ACC112 (cell line): ENCODE measurements at regions not wholly inside any gene's neighbourhood (a gene's known extent, or its start where the extent isn't known, plus 50 kb on each side); places are given as distances from the start of the nearest gene placed in this dataset.
"Not testable (repeated sequence)": the region's sequence is repeated elsewhere in the genome, so short reads cannot be mapped to it uniquely, and the experiment has no call there.

Experiments used
- H2AFZ ChIP-seq: fragments of 200-600 bp; sonication (generic); one replicate; pipeline ENCODE4 v1.6.0; 2017; ENCODE audit warnings: antibody characterized with exemption, low read length; ENCODE audit not compliant: unreplicated experiment
- H3K27ac ChIP-seq: fragments of 200-600 bp; sonication (generic); 2 replicates; pipeline ENCODE4 v1.5.1; 2014; ENCODE audit warnings: low read depth, mild to moderate bottlenecking, antibody characterized with exemption, low read length, moderate library complexity
- H3K27me3 ChIP-seq: fragments of 200-600 bp; sonication (generic); 2 replicates; pipeline ENCODE4 v1.6.1; 2014; ENCODE audit warnings: mild to moderate bottlenecking, antibody characterized with exemption, low read length, moderate library complexity, mixed read lengths; ENCODE audit not compliant: insufficient read depth
- H3K36me3 ChIP-seq: fragments of 200-600 bp; sonication (generic); 2 replicates; pipeline ENCODE4 v1.6.1; 2016; ENCODE audit warnings: mild to moderate bottlenecking, antibody characterized with exemption, low read length, moderate library complexity, mixed read lengths; ENCODE audit not compliant: insufficient read depth
- H3K4me1 ChIP-seq: fragments of 200-600 bp; sonication (generic); one replicate; pipeline ENCODE4 v1.6.1; 2016; ENCODE audit warnings: low read length, mixed read lengths; ENCODE audit not compliant: insufficient read depth, unreplicated experiment, control insufficient read depth
- H3K4me3 ChIP-seq: fragments of 200-600 bp; sonication (generic); 2 replicates; pipeline ENCODE4 v1.5.1; 2014; ENCODE audit warnings: mild to moderate bottlenecking, low read depth, low read length
- H3K79me2 ChIP-seq: fragments of 200-600 bp; sonication (generic); one replicate; pipeline ENCODE4 v1.6.0; 2016; ENCODE audit warnings: low read length; ENCODE audit not compliant: control insufficient read depth, unreplicated experiment, insufficient read depth

- no peaks in the 10 kb centered on the region for H3K79me2 ChIP-seq
- no peaks in the 10 kb centered on the region for H3K4me1 ChIP-seq
- H3K4me3 ChIP-seq = no peak overlapping the region
- no peaks in the 10 kb centered on the region for H3K36me3 ChIP-seq
- H3K27me3 ChIP-seq = no peaks in the 10 kb centered on the region
- H3K27ac ChIP-seq = no peak overlapping the region
- H2AFZ ChIP-seq = no peak overlapping the region
Measured at GRCh38 chr13:87954091-87954490, 282.9 kb downstream of the SLITRK5 start.

DNA sequence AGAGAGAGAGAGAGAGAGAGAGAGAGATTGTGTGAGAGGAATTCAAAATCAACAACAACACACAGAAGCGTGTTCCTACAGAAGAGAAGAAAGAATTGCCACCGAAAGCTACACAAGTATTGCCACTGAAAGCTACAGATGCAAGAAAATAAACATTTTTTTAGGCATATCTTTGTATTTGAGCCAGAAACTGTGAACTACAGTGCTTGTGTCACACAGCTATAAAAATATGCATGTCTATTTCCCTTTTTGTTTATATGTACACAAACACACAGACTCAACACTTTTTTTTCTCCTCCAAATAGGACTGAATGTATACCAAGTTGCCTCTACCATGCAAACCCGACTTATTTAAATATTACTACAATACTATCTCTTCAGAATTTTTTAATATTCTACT is 290.4 kb downstream of the SLITRK5 start:
- Histone ChIP-seq H3K79me2 (no peaks in the 10 kb centered on the region), H2AFZ (no peak overlapping the region), H3K4me3 (no peak overlapping the region), H3K27ac (no peak overlapping the region), H3K4me1 (no peaks in the 10 kb centered on the region), H3K27me3 (no peaks in the 10 kb centered on the region), H3K36me3 (no peaks in the 10 kb centered on the region)

DNA sequence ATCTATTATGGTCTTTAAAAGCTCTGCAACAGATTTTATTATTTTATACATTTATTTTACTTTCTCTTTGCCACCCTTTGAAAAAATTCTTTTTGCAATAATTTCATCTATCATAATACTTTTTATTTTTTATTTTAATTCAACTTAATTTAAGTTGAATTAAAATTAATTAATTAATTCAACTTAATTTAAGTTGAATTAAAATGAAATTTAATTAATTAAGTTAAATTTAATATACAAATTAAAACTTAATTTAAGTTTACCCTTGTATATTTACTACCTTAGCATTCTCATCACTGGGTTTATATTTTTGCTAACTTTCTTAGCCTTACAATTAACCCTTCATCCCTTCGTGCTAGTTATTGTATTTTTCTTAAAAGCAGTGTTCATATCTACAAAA is 301.4 kb downstream of the SLITRK5 start:
- Histone ChIP-seq H2AFZ (no peak overlapping the region), H3K4me1 (no peaks in the 10 kb centered on the region), H3K4me3 (no peak overlapping the region), H3K27ac (no peak overlapping the region), H3K36me3 (no peaks in the 10 kb centered on the region), H3K79me2 (no peaks in the 10 kb centered on the region), H3K27me3 (no peaks in the 10 kb centered on the region)

DNA sequence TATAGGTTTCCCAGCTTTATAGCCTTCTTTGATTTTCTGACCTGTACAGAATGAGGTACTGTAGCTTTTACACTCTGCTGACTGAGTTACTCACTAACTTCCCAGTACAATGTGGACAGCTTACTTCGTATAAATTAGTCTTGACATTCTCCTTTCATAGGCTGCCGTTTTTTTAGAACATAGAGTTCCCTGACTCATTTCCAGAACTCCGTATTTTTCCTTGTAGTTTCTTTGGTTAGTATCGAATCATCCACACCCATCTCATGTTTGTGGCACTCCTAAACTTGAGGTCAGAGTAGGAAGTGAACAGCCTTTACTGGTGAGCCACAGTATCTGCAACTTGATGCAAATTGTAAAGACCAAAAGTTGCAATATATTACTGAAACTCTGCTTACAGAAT is 303.9 kb downstream of the SLITRK5 start:
- Histone ChIP-seq H3K79me2 (no peaks in the 10 kb centered on the region), H3K36me3 (no peaks in the 10 kb centered on the region), H3K4me3 (no peak overlapping the region), H3K27me3 (no peaks in the 10 kb centered on the region), H3K4me1 (no peaks in the 10 kb centered on the region), H2AFZ (no peak overlapping the region), H3K27ac (no peak overlapping the region)

DNA sequence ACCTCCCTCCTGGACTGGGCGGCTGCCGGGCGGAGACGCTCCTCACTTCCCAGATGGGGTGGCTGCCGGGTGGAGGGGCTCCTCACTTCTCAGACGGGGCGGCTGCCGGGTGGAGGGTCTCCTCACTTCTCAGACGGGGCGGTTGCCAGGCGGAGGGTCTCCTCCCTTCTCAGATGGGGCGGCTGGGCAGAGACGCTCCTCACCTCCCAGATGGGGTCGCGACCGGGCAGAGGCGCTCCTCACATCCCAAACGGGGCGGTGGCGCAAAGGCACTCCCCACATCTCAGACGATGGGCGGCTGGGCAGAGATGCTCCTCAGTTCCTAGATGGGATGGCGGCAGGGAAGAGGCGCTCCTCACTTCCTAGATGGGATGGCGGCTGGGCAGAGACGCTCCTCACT is 305.5 kb downstream of the SLITRK5 start:
- not testable (repeated sequence) for H3K27me3 ChIP-seq, H3K4me1 ChIP-seq, H2AFZ ChIP-seq, H3K36me3 ChIP-seq, H3K4me3 ChIP-seq, H3K79me2 ChIP-seq, H3K27ac ChIP-seq

DNA sequence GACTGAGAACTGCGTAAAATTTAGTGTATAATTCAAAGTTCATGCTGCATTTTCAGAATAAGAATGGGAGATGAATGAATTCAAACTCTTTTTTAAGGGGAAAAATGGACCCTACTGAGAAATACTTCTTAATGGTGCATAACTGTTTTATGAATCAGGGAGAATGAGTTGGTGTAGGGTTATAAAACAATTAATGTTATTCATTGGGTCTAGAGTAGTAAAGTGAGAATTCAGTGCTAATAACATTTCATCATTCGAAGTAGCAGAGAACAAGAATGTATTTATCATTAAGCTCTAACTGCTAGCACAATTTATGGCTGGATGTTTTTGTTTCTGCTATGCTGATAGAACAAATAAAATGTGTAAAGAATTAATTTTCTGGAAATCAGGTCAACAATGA is 310.2 kb downstream of the SLITRK5 start:
- Histone ChIP-seq H3K4me3 (no peak overlapping the region), H3K79me2 (no peaks in the 10 kb centered on the region), H3K27me3 (no peaks in the 10 kb centered on the region), H3K4me1 (no peaks in the 10 kb centered on the region), H3K27ac (no peak overlapping the region), H3K36me3 (no peaks in the 10 kb centered on the region), H2AFZ (no peak overlapping the region)

- Histone ChIP-seq H3K27me3 (no peaks in the 10 kb centered on the region), H3K36me3 (no peaks in the 10 kb centered on the region), H3K4me3 (no peak overlapping the region), H3K4me1 (no peaks in the 10 kb centered on the region), H3K79me2 (no peaks in the 10 kb centered on the region), H3K27ac (no peak overlapping the region), H2AFZ (no peak overlapping the region)
Measured at GRCh38 chr13:87982400-87982799, 311.2 kb downstream of the SLITRK5 start.

GRCh38 chr13:87986639-87987250 is 315.6 kb downstream of the SLITRK5 start:
- Histone ChIP-seq H2AFZ (no peak overlapping the region), H3K27ac (no peak overlapping the region), H3K4me1 (no peaks in the 10 kb centered on the region), H3K27me3 (no peaks in the 10 kb centered on the region), H3K36me3 (no peaks in the 10 kb centered on the region), H3K79me2 (no peaks in the 10 kb centered on the region), H3K4me3 (no peak overlapping the region)

GRCh38 chr13:87998081-87998480 is 326.9 kb downstream of the SLITRK5 start:
- no peak overlapping the region for H3K27ac ChIP-seq
- no peaks in the 10 kb centered on the region for H3K27me3 ChIP-seq
- H3K4me1 ChIP-seq = peaks cover 3% of the 10 kb centered on the region
- no peak overlapping the region for H2AFZ ChIP-seq
- H3K36me3 ChIP-seq = no peaks in the 10 kb centered on the region
- no peak overlapping the region for H3K4me3 ChIP-seq
- H3K79me2 ChIP-seq = no peaks in the 10 kb centered on the region

GRCh38 chr13:87999240-87999700 is 328.1 kb downstream of the SLITRK5 start:
- Histone ChIP-seq H3K36me3 (no peaks in the 10 kb centered on the region), H3K4me3 (no peak overlapping the region), H3K27ac (no peak overlapping the region), H3K79me2 (no peaks in the 10 kb centered on the region), H2AFZ (no peak overlapping the region), H3K27me3 (no peaks in the 10 kb centered on the region), H3K4me1 (peaks cover 3% of the 10 kb centered on the region)

DNA sequence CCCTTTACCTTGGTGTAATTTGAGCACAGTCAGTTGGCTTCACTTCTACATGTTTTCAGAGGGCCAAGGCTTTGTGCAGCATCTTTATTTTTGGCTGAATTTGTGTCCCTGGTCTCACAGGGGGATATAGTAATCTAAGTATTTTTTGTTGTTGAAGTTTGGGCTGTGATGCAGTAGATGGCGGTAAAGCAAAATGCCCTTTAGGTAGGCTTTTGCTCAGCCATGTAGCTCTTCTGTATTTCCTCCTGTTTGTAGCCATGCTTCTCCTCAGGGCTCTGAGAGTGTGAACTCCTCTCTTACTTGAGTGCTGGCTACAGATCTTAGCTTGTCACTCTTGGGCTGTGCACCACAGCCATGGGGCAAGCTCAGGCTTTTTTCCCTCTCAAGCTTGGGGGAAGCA is 328.6 kb downstream of the SLITRK5 start:
- H3K27ac ChIP-seq = no peak overlapping the region

More for the DNA sequence above, 328.6 kb downstream of the SLITRK5 start:
- no peaks in the 10 kb centered on the region for H3K36me3 ChIP-seq
- no peaks in the 10 kb centered on the region for H3K79me2 ChIP-seq
- no peak overlapping the region for H2AFZ ChIP-seq
- no peak overlapping the region for H3K4me3 ChIP-seq
- no peaks in the 10 kb centered on the region for H3K27me3 ChIP-seq
- peaks cover 3% of the 10 kb centered on the region for H3K4me1 ChIP-seq
